Middle frontal gyrus (tissue), 1 donor: ENCODE measurements at regions not wholly inside any gene's neighbourhood (a gene's known extent, or its start where the extent isn't known, plus 50 kb on each side); places are given as distances from the start of the nearest gene placed in this dataset.
"Not testable (repeated sequence)": the region's sequence is repeated elsewhere in the genome, so short reads cannot be mapped to it uniquely, and the experiment has no call there.

Experiments
- DNase-seq: peaks from one replicate; pipeline ENCODE4 v3.0.0-alpha.2; 2015; ENCODE audit warnings: low spot score; ENCODE audit errors: extremely low spot score

DNA sequence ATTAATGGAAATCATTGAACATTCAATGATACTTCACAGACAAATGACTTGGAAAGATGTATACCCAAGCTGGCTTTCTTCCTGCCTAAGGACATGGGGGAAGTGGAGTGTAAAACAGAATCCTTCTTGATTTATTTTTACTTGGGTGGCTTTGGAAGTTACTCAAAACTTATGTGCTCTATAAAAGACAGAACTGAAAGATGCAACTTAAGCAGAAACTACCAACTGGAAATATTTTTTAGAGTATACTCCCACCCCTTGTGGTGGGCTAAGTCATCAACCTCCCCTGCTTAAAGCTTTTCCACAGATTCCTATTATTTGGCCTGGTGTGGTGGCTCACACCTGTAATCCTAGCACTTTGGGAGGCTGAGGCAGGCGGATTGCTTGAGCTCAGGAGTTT lies 126.0 kb upstream of the ATP2B1 start:
- no peak for DNase-seq

DNA sequence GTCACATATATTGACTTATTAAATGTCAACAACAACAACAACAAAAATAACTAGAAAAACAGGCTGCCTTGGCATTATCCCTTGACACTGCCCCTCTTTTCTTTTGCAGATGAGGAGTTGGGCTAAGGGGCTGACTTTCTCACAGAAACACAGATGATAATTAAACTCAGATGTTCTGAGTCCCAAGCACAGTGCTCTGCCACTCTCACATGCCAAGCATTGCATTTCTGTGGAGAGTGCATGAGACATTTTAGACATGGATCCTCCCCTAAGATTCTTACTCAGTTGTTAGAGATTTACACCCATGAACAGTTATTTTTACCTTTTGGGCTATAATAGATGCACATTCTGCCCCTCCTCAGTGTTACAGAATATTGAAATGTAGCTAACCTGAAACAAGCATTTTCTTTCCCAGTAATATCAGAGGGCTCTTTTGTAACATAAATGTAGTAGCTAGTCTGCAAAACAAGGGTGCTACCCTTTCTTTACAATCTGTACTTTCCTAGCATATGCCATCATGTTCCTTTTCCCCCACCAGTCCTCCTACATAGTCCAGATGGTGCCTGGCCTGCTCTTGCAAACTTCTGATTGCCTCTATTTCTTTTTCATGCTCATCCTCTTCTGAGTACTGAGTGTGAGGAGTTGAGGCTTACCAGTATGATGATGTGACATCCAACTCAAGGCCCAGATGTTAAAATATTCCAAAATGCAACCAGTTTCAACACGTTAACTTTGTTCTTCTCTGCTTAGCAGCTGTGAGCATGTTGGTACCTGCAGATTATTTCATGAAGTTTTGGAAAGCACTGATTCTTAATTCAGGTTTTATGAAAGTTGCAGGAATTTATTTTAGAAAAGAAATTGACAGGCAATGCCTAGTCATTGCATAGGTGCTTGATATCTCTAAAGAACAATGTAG lies 125.0 kb upstream of the ATP2B1 start:
- DNase-seq = peak; percentile 30

DNA sequence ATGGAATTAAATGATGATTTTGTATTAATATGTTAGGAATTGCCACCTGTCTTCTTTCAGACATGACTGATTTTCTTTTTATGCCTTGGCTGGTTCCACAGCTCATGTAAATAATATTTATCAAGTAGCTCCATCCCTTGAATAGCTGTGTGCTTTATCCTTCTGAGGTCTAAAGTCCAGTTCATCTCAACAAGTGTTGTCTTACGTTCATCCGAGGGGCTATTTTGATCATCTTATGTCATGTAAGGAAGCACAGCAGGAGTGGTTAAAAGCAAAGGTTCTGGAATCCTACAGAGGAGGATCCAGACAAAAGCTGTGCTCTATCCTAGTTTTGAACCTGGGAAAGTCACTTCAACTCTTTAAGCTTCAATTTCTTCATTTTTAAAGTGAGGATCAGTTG lies 123.7 kb upstream of the ATP2B1 start:
- no peak for DNase-seq

DNA sequence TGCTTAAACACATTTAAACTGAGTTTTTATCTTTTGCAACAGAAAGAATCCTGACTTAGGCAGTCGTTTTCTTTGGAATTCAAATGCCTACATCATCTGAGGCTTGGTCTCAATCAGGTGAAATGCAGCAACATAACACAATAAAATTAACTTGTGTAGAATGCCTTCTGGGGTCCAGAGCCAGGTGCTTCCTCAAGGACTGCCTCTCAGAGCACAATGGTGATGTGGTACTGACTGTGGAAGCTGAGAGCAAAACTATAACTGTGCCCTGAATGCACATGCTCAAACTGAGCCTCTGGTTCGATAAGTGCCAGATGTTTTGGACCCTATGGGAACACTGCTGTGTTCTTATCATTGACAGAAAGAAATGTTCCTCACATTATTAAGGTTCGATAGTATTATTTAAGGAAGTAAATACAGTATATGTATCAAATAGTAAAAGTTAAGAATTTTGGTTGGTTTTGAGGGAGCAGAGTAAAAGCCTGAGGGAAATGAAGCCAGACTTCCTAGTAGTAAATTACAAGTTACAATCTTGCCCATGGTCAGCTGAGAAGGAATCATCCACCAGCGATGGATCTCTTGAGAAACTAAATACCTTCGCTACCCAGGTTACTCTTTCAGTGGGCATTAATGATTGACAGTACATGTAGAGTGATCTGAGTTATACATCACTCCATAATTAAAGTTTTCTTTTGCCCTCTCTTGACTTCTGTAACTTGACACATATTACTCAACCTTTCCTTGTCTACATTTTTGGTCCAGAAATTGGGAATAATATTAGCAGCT lies 122.9 kb upstream of the ATP2B1 start:
- no peak for DNase-seq

DNA sequence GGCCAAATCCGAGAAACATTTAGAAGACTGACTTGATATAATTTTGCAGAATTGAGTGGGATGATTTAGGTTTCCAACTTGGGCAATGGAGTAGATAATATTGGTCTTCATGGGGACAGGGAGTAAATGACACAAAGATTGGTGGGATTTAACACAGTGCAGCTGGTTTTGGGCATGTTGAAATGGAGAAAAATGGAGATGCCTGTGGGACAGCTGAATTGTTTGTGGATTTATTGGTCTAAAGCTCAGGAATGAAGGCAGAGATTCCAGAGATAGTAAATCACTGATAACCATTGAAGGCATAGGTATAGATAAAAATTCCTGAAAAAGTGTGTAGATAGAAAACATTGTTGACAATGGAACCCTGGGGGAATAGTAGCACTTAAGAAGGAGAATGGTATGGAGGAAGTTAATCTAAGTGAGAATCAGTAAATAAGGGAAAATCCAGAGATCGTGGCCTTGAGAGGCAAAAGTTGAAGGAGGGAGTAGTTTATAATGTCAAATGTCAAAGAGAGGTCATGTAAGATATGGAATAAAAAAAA lies 120.9 kb upstream of the ATP2B1 start:
- DNase-seq = no peak

DNA sequence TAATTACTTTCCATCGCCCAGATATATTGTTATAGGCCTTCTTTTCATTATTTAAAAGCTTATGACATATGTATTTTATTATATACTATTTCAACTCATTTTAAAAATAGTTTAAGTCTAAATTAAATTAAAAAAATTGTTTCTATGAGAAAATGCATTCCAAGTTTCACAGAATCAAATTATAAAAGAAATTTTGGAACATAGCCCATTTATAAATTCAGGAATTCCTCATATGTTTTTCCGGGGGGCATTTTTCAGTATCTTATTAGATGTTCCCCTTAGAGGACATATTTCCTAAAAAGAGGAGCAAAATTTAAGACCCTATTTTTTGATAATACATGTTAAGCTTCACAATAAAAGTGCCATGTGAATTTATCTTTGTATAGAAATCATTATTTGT lies 119.9 kb upstream of the ATP2B1 start:
- DNase-seq = no peak

DNA sequence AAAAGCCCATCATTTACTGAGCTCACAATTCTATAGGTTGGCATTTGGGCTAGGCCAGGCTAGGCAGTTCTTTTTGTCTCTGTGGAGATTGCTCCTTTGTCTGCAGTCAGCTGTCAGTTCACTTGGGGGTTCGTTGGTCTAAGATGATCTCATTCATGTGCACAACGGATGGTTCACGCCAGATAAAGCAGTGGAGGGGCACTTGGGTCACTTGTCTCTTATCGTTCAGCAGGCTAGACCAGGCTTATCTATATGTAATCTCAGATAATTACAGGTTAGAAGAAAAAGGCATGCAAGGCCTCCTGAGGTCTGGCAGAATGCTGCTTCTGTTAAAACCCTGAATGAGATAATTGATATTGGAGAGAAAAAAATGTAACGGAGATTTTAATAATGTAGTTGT lies 119.0 kb upstream of the ATP2B1 start:
- no peak for DNase-seq

DNA sequence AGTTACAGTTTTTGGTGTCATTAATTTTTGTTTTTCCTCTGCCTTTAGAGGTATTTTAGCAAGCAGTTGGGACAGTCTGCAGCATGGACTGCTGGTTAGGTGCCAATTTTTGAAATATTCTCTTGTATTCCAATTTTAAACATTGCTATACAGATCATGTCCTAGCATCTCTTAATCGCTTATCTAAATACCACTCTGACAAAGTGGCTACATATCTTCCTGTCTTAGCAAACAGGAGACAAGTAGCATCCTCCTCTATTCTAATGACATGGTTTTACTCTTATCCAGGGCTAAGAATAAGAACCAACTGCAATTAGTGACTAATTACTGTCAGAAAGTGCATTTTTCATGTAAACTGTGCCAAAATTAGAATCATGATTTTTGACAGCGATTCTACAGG lies 117.8 kb upstream of the ATP2B1 start:
- DNase-seq = no peak

DNA sequence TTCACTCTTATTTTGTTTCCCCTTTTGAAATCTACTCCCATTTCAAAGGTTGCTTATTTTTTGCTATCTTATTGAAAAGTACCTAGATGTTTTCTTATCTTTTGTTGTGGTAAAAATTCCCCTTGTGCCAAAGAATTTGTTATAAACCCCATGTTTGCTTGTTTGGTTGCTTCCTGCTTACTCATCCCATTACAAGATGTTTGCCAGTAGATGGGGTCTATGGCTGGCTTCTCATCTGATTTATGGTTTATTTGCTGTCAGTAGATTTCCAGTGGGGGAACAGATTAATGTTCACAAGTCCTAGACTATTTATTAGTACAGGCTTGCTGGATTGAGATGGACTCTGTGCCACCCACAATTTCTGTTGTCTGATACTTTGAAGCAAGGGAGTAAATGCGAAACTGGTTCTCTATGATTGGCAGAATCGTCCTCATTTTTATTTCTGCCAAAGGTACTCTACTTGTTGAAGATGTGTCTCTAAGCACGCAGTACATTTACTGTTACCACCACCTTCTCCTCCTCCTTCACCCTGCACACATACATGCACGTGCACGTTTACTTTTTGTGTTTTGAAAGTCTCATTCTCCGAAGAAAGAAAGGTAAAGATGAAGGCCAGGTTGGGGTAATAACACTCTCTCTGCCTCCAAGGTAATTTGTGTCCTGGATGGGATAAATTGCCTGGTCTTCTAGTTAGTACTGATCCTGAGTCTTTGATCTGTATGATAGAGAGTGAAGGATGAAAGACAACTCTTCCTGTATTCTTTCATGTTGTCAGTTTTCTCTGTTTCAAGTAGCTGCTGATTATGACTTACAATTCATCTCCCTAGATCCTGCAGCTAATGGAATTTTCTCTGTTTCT lies 117.2 kb upstream of the ATP2B1 start:
- DNase-seq = no peak

DNA sequence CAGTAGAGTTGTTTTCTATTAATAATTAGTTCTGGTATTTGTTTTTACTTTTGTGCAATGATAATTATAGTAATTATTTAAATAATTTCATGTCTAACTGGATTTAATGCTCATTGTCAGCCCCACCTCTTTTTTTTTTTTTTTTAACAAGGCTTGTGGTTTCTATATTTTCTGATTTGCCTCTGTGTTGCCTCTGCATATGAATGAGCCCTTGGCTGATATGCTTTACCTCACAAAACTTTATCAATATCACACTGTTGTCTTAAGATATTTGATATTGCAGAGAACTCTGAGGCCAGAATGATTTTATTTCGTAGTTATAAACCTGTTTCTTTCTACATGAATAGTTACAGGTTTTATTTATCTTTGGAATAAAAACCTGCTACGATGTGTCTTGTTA lies 116.2 kb upstream of the ATP2B1 start:
- DNase-seq = no peak

DNA sequence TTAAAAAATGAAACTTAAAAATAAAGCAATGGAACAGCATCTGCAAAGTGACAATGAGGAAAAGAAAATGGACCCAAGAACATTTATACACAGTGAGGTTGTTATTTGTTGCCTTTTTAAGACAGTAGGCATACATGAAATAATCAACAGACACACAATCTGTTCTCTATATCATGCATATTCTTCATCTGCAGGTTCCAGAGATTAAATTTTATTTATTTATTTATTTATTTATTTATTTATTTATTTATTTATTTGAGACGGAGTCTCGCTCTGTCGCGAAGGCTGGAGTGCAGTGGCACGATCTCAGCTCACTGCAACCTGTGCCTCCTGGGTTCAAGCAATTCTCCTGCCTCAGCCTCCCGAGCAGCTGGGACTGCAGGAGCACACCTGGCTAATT lies 114.4 kb upstream of the ATP2B1 start:
- not testable (repeated sequence) for DNase-seq

DNA sequence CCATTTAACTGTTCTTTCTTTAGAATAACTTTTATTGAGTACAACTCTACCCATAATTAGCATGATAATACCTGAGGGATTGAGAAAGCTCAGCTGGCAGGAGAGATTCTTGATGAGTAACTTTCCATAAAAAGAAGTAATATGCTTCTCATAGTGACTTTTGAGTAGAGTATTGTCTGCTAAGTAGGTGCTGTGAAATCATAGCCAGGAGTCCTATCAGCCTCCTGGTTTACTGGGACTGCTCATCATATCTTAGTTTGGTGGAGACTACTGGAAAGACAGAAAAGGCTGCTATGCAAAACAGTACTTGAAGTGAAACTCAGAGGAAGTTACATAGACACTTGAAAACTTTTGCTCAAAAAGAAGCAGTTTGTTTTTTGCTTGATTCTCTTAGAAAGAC lies 113.3 kb upstream of the ATP2B1 start:
- DNase-seq = no peak

DNA sequence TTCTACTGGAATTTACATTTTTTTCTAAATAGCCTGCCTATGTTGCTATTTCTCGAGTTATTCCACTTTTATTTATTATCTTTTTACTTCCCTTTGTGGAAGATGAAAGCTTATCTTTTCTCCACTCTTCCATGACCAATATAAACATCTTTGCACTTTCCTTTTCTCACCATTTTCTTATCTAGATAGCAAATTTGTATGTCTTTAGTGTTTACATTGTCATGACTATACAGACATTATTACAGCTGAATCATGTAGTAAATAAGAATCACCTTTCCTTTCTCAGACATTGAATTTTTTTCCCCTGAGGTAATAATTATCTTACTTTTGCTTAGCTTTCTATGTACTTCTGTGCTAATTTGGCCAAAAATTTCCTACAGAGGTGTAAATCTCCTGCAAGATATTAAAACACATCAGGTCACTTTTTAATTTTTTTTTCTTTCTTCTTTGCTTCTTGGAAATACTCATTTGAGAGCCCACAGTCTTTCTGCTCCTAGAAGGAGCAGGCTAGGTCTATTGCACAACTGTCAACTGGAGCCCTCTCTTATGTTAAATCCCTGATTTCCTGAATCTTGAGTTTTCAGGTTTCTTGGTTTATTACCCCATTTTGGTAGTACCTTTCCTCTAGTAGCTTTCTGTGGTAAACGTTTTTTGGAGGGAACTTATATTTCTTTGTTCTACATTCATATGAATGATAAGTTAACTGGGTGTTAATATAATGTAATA lies 109.0 kb upstream of the ATP2B1 start:
- no peak for DNase-seq

DNA sequence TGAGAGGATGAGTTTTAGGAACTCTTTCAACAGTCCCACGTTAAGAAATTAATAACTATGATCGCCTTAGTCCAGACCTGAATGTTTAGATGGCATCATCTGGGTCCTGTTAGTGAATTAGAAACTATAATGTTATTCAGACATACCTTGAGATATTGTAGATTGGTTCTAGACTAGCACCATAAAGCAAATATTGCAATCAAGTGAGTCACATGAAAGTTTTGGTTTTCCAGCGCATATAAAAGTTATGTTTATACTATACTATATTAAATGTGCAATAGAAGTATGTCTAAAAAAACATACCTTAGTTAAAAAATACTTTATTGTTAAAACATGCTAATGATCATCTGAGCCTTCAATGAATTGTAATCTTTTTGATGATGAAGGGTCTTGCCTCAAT lies 106.6 kb upstream of the ATP2B1 start:
- DNase-seq = no peak

DNA sequence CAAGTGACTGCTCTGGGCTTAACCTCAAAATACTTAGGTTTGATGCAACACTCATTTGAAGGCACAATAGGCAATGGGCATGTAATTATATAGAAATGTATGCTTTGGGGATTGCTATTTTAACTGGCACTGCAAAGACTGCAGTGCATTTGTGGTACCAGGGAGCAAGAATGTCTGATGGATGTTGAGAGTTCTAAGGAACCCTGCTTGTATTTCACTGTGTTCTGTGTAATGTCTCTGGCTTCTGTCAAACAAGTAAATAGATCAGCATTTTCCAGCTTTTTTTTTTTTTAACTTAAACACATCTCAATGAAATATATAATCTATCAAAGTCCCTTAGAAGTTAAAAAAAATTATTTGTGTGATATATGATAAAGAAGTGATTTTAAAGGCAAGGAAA lies 94.8 kb upstream of the ATP2B1 start:
- DNase-seq = no peak

DNA sequence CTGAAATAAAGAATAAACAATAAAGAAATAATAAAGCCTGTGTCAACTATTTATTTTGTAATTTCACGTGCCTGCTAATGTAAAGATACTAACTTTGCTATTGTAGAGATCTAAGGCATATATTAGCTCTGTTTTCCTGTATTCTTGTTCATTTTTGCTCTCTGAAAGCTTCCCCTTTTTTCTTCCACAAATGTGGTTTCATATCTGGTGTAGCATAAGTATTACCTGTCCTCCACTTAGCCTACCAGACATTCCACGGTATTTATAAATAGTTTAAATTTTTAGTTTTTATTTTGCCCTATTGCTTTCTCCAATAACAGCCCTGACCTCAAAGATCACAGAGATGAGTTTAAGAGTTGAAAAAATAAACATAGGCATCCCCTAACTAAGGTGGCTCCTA lies 92.6 kb upstream of the ATP2B1 start:
- no peak for DNase-seq

DNA sequence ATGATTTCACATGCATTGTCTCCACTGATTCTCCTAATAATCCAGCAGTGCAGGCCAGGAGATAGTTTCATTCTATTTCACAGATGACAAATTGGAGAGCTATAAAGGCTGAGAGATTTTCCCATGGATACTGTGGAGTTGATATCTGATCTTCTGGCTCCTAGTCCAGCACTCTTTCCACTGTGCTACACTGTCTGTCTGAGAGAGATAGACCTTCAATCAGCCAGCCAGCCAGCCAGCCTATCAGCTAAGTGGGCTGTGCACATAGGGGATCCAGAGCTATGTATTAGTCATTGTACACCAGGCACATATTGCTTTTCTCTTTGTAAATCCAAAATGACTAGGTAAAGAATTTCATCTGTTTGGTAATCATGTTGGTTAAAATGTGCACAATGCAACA lies 91.8 kb upstream of the ATP2B1 start:
- DNase-seq = no peak

DNA sequence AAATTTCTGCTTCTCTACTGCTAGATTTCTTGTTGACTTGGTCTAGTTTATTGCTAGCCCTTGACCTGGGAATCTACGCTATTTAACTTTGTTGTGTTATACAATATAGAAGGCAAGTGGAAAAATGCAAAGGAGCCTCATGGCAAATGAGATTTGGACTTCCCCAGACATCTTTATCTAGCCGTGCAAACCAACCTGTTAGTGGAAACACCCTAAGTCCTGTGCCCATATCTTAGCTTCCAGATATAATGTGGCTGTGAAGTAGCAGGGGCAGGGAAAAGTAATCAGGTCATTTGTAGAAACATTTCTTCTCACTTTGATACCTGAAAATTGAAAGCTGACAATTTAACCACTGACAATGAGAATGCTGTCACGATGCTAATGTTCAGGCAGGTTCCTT lies 90.7 kb upstream of the ATP2B1 start:
- no peak for DNase-seq

DNA sequence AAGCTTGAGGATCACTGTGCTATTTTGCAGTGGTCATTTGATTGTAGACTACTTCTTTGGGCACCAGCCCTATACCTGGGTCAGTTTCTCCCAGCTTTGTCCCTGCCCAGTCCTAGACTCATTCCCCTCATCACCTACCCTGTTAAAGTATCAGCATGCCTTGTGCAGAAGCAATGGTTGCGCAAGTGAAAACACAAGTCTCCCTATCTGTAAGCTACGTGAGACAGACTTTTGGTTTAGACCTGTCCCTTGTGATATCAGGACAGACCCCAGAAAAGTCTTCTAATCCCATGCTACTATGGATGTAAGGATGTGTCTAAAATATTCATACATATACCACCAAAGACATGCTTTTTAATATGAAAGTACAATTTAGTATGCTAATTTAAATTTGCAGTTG lies 88.8 kb upstream of the ATP2B1 start:
- DNase-seq = no peak

DNA sequence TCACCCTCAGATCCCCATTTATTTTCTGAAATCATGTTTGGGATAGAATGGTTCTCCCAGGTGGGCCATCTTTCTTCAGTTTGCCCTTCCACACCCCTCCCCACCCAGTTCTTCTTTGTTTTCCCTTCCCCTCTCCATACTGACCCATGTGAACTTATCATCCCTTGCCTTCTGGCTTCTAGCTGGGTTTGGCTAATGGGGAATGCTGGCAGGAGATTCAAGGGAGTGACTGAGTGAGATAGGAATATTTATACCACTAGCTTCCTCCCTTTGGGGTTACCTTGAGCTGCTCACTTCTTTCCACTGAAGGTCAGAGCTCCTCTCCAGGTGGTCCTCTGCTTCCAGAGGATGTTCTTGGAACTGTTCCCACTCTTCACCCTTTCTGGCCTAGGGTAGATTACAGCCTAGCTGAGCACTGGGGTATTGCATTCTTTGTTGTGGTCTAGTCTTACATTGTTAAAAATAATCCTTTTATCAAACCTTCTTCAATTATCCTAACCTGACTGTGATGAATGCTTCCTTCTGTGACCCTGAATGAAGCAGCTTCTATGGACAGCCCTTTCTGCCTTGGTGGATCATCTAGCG lies 88.3 kb upstream of the ATP2B1 start:
- no peak for DNase-seq
